ENCODE measurements at regions not wholly inside any gene's neighbourhood (a gene's known extent, or its start where the extent isn't known, plus 50 kb on each side); places are given as distances from the start of the nearest gene placed in this dataset.
"Not testable (repeated sequence)": the region's sequence is repeated elsewhere in the genome, so short reads cannot be mapped to it uniquely, and the experiment has no call there.

DNA sequence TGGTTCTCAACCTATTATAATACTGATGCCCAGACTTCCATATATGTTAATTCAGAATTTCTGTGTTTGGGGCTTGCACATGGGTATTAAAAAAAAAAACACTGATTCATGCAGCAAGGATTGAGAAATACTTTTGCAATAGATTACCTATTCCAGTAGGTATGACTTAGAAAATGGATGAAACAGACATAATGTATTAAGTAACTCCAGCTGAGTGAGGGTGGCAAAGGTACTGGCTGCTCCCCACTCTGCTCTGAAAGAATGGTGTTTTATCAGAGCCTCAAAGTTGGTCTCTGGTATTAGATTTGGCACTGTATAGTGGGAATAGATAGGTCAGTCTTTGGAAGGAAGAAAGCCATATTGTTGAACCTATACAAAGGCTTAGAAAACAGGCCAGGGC, 234.3 kb upstream of the FOLH1 start:
- Mint-ChIP-seq H3K36me3 (no peaks in the 10 kb centered on the region), H3K9me3 (peaks cover 10 to 24% (median 15%) of the 10 kb centered on the region in 3 donors), H3K27ac (no peak overlapping the region), H3K27me3 (no peaks in the 10 kb centered on the region), H3K4me1 (no peaks in the 10 kb centered on the region), H3K4me3 (no peak overlapping the region)
- no peaks in the 10 kb centered on the region for H3K36me3 ChIP-seq (ENCODE audit: control insufficient read depth in 2 of 2, extremely low read depth in 1 of 2, insufficient read depth in 1 of 2, low read length in 1 of 2)
- ChIA-PET POLR2A (no interaction called here), CTCF (no interaction called here)
- H3K27me3 ChIP-seq (replicated peaks in 1 of 2; ENCODE audit: control insufficient read depth in 2 of 2, extremely low read depth in 1 of 2, insufficient read depth in 2 of 2, low read length in 1 of 2): no peaks in the 10 kb centered on the region
- no peak overlapping the region for H3K4me3 ChIP-seq (ENCODE audit: control insufficient read depth in 1 of 2, extremely low read depth in 1 of 2, low read length in 1 of 2)
- peaks cover 4% of the 10 kb centered on the region for H3K9me3 ChIP-seq
- no peaks in the 10 kb centered on the region for H3K4me1 ChIP-seq (ENCODE audit: control insufficient read depth in 1 of 2, extremely low read depth in 1 of 2, insufficient read depth in 2 of 2, low read length in 2 of 2)
- no peak for ATAC-seq (replicated peaks in 1 of 4)
- DNase-seq: no peak
- no peak overlapping the region for H3K27ac ChIP-seq (ENCODE audit: low read length)

DNA sequence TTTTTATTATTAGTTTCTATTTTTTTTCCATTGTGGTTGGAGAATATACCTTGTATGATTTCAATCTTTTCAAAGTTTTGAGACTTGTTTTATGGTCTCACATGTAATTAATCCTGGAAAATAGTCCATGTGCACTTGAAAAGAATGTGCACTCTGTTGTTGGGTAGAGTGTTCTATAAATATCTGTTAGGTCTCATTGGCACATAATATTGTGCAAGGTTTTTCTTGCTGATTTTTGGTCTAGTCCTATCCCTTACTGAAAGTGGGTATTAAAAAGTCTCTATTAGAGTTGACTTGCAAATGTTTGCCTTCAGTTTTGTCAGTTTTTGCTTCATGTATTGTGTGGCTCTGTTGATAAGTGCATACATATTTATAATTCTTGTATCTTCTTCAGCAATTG, 231.5 kb upstream of the FOLH1 start:
- CTCF ChIA-PET; H3K36me3 ChIP-seq (ENCODE audit: control insufficient read depth in 2 of 2, extremely low read depth in 1 of 2, insufficient read depth in 1 of 2, low read length in 1 of 2); POLR2A ChIA-PET; DNase-seq; H3K4me3 Mint-ChIP-seq; H3K4me3 ChIP-seq (ENCODE audit: control insufficient read depth in 1 of 2, extremely low read depth in 1 of 2, low read length in 1 of 2); H3K4me1 Mint-ChIP-seq; H3K27ac ChIP-seq (ENCODE audit: low read length); H3K27me3 Mint-ChIP-seq; ATAC-seq (replicated peaks in 1 of 4); H3K36me3 Mint-ChIP-seq; H3K9me3 ChIP-seq; H3K27me3 ChIP-seq (replicated peaks in 1 of 2; ENCODE audit: control insufficient read depth in 2 of 2, extremely low read depth in 1 of 2, insufficient read depth in 2 of 2, low read length in 1 of 2); H3K27ac Mint-ChIP-seq; H3K4me1 ChIP-seq (ENCODE audit: control insufficient read depth in 1 of 2, extremely low read depth in 1 of 2, insufficient read depth in 2 of 2, low read length in 2 of 2): not testable (repeated sequence)
- H3K9me3 Mint-ChIP-seq: peaks cover 3 to 15% (median 10%) of the 10 kb centered on the region in 3 donors

DNA sequence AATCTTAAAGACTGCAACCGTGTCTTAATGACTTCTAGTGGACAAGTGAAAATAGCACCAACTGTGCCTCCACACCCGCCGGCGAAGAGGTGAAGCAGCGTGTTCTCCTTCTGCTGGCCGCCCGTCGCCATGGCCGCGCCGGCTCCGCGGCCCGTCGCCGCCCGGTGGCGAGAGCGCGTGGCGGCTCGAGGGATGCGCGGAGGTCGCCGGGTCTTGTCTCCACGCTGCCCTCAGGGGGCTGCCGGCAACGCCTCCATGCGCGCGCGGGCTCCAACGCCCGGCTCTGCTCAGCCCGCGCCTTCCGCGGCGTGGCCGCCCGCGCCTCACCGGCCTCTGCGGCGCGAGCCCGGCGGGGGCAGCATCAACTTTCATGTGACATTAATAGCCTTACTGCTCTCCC, 225.9 kb upstream of the FOLH1 start:
- ATAC-seq (replicated peaks in 1 of 4); H3K9me3 ChIP-seq; POLR2A ChIA-PET; H3K36me3 Mint-ChIP-seq; H3K4me3 ChIP-seq (ENCODE audit: control insufficient read depth in 1 of 2, extremely low read depth in 1 of 2, low read length in 1 of 2); DNase-seq; CTCF ChIA-PET; H3K27me3 ChIP-seq (replicated peaks in 1 of 2; ENCODE audit: control insufficient read depth in 2 of 2, extremely low read depth in 1 of 2, insufficient read depth in 2 of 2, low read length in 1 of 2); H3K27ac Mint-ChIP-seq; H3K4me1 ChIP-seq (ENCODE audit: control insufficient read depth in 1 of 2, extremely low read depth in 1 of 2, insufficient read depth in 2 of 2, low read length in 2 of 2); H3K27ac ChIP-seq (ENCODE audit: low read length); H3K36me3 ChIP-seq (ENCODE audit: control insufficient read depth in 2 of 2, extremely low read depth in 1 of 2, insufficient read depth in 1 of 2, low read length in 1 of 2); H3K27me3 Mint-ChIP-seq; H3K4me1 Mint-ChIP-seq; H3K4me3 Mint-ChIP-seq: not testable (repeated sequence)
- 91% methylated on average over 9 of the region's 49 CpGs for WGBS (ENCODE audit: insufficient coverage)
- peaks cover 0 to 27% (median 9%) of the 10 kb centered on the region in 3 donors for H3K9me3 Mint-ChIP-seq

DNA sequence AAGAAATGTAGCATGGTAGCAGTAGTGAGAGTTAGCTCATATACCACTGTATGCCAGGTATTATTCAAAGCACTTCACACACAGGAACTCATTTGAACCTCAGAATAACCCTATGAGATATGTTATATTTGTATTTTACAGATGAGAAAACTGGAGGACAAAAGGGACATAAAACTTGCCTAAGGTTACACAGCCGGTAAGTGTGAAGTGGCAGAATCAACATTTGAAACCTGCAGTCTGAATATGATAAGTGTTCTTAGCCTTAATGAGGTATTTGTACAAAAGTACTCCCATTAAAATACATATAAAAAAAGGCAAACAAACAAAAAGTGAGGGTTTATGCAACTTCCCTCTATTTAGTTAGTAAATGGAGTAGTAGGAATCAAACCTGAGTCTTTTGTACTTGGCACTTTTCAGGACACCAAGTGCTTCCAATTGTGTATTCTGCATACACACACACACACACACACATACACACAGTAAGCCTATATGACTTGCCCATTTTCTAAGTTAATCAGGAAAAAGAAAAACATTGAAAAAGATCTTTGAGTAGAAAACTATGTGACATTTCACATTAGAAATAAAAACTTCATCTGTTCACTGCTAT, 223.9 kb upstream of the FOLH1 start:
- Mint-ChIP-seq H3K4me3 (no peak overlapping the region), H3K36me3 (no peaks in the 10 kb centered on the region), H3K27me3 (no peaks in the 10 kb centered on the region), H3K4me1 (no peaks in the 10 kb centered on the region), H3K9me3 (peaks cover 5 to 30% (median 9%) of the 10 kb centered on the region in 3 donors), H3K27ac (no peak overlapping the region)
- Histone ChIP-seq H3K36me3 (ENCODE audit: control insufficient read depth in 2 of 2, extremely low read depth in 1 of 2, insufficient read depth in 1 of 2, low read length in 1 of 2) (no peaks in the 10 kb centered on the region), H3K4me3 (ENCODE audit: control insufficient read depth in 1 of 2, extremely low read depth in 1 of 2, low read length in 1 of 2) (no peak overlapping the region), H3K4me1 (ENCODE audit: control insufficient read depth in 1 of 2, extremely low read depth in 1 of 2, insufficient read depth in 2 of 2, low read length in 2 of 2) (no peaks in the 10 kb centered on the region), H3K9me3 (no peaks in the 10 kb centered on the region), H3K27ac (ENCODE audit: low read length) (no peak overlapping the region), H3K27me3 (replicated peaks in 1 of 2; ENCODE audit: control insufficient read depth in 2 of 2, extremely low read depth in 1 of 2, insufficient read depth in 2 of 2, low read length in 1 of 2) (no peaks in the 10 kb centered on the region)
- ChIA-PET CTCF (no interaction called here), POLR2A (no interaction called here)
- DNase-seq: no peak
- no CpG with 5 or more reads among the region's 1 CpG for WGBS (ENCODE audit: insufficient coverage)
- ATAC-seq (replicated peaks in 1 of 4): no peak

DNA sequence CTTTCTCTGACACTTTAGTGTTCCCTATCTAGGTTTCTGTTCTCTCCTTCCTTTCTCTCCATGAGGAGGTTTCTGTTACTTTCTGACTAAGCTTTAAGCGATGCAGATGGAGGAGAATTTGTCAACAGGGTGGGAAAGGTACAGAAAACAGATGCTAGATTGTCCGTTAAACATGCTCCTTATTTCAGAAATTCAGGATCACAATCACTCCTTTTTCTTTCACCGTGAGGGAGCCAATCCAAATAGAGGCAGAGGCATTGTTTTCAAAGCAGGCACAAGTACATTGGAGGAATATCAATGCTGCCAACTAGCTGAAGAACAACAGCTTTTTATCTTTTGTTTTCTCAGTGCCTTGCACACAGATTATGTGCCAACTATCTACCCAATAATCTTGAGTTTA, 215.7 kb upstream of the FOLH1 start:
- ATAC-seq (replicated peaks in 1 of 4): no peak
- Histone ChIP-seq H3K36me3 (ENCODE audit: control insufficient read depth in 2 of 2, extremely low read depth in 1 of 2, insufficient read depth in 1 of 2, low read length in 1 of 2) (no peaks in the 10 kb centered on the region), H3K9me3 (no peaks in the 10 kb centered on the region), H3K4me1 (ENCODE audit: control insufficient read depth in 1 of 2, extremely low read depth in 1 of 2, insufficient read depth in 2 of 2, low read length in 2 of 2) (no peaks in the 10 kb centered on the region), H3K27me3 (replicated peaks in 1 of 2; ENCODE audit: control insufficient read depth in 2 of 2, extremely low read depth in 1 of 2, insufficient read depth in 2 of 2, low read length in 1 of 2) (no peaks in the 10 kb centered on the region), H3K27ac (ENCODE audit: low read length) (no peak overlapping the region), H3K4me3 (ENCODE audit: control insufficient read depth in 1 of 2, extremely low read depth in 1 of 2, low read length in 1 of 2) (no peak overlapping the region)
- H3K4me3 Mint-ChIP-seq: no peak overlapping the region
- DNase-seq: no peak
- no peak overlapping the region for H3K27ac Mint-ChIP-seq
- ChIA-PET CTCF (no interaction called here), POLR2A (no interaction called here)
- no CpG with 5 or more reads among the region's 3 CpGs for WGBS (ENCODE audit: insufficient coverage)
- no peaks in the 10 kb centered on the region for H3K36me3 Mint-ChIP-seq
- H3K27me3 Mint-ChIP-seq: no peaks in the 10 kb centered on the region
- H3K4me1 Mint-ChIP-seq: no peaks in the 10 kb centered on the region
- H3K9me3 Mint-ChIP-seq: peaks cover 6 to 13% (median 8%) of the 10 kb centered on the region in 3 donors

DNA sequence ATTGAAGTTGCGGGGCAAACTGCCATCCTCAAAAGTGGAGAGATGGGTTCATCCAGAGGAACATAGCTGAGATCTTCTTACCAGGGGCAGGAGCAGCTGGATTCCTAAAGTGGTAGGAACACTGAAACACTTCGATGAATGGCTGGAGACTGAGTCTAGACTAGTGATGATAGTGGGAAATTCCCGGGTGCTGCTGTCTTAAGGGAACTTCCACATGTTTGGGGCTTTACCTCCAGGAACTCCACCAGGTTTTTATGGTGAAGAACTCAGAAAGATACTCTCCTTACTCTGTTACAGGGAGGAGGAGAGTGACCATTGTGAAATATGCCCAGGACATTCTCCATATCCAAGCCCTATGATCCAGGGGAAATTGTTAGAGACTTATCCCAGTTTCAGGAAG, 210.5 kb upstream of the FOLH1 start:
- H3K4me1 ChIP-seq (ENCODE audit: control insufficient read depth in 1 of 2, extremely low read depth in 1 of 2, insufficient read depth in 2 of 2, low read length in 2 of 2); H3K36me3 ChIP-seq (ENCODE audit: control insufficient read depth in 2 of 2, extremely low read depth in 1 of 2, insufficient read depth in 1 of 2, low read length in 1 of 2); H3K27me3 ChIP-seq (replicated peaks in 1 of 2; ENCODE audit: control insufficient read depth in 2 of 2, extremely low read depth in 1 of 2, insufficient read depth in 2 of 2, low read length in 1 of 2); H3K4me3 Mint-ChIP-seq; H3K27ac Mint-ChIP-seq; CTCF ChIA-PET; DNase-seq; H3K4me3 ChIP-seq (ENCODE audit: control insufficient read depth in 1 of 2, extremely low read depth in 1 of 2, low read length in 1 of 2); H3K27ac ChIP-seq (ENCODE audit: low read length); ATAC-seq (replicated peaks in 1 of 4); POLR2A ChIA-PET; H3K27me3 Mint-ChIP-seq; H3K4me1 Mint-ChIP-seq; H3K36me3 Mint-ChIP-seq; H3K9me3 ChIP-seq: not testable (repeated sequence)
- WGBS (ENCODE audit: insufficient coverage): 100% methylated on average over 1 of the region's 3 CpGs
- H3K9me3 Mint-ChIP-seq: peaks cover 3 to 10% (median 10%) of the 10 kb centered on the region in 3 donors

DNA sequence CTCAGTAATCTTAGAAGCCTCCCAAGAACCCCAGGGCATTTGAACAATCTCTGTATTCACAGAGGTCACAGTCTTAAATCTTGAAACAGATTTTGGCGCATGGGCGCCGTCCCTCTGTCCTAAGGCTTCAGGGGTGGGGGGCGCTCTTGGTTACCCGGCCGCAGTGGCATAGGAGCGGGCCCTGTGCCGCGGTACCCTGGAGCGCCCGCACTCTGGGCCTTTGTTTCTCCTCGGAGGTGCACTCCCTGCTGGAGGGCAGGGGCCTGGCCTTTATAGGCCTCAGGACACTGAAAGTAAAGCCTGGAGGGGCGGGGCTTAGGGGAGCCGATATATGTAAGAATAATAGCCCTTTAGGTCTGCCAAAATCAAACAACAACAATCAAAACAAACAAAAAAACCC, 197.3 kb upstream of the FOLH1 start:
- no peak overlapping the region for H3K27ac ChIP-seq (ENCODE audit: low read length)
- DNase-seq (no peak), ATAC-seq (replicated peaks in 1 of 4) (no peak)
- Mint-ChIP-seq H3K27me3 (no peaks in the 10 kb centered on the region), H3K4me1 (no peaks in the 10 kb centered on the region), H3K4me3 (no peak overlapping the region), H3K27ac (no peak overlapping the region), H3K36me3 (no peaks in the 10 kb centered on the region), H3K9me3 (peaks cover 3 to 12% (median 4%) of the 10 kb centered on the region in 3 donors)
- H3K27me3 ChIP-seq (replicated peaks in 1 of 2; ENCODE audit: control insufficient read depth in 2 of 2, extremely low read depth in 1 of 2, insufficient read depth in 2 of 2, low read length in 1 of 2): no peaks in the 10 kb centered on the region
- H3K36me3 ChIP-seq (ENCODE audit: control insufficient read depth in 2 of 2, extremely low read depth in 1 of 2, insufficient read depth in 1 of 2, low read length in 1 of 2): no peaks in the 10 kb centered on the region
- H3K4me1 ChIP-seq (ENCODE audit: control insufficient read depth in 1 of 2, extremely low read depth in 1 of 2, insufficient read depth in 2 of 2, low read length in 2 of 2): no peaks in the 10 kb centered on the region
- ChIA-PET CTCF (no interaction called here), POLR2A (no interaction called here)
- 99% methylated on average over 10 of the region's 14 CpGs for WGBS (ENCODE audit: insufficient coverage)
- H3K4me3 ChIP-seq (ENCODE audit: control insufficient read depth in 1 of 2, extremely low read depth in 1 of 2, low read length in 1 of 2): no peak overlapping the region
- H3K9me3 ChIP-seq: no peaks in the 10 kb centered on the region

Data from T-cell (primary cell).